IMR-90 (cell line): ENCODE measurements at regions not wholly inside any gene's neighbourhood (a gene's known extent, or its start where the extent isn't known, plus 50 kb on each side); places are given as distances from the start of the nearest gene placed in this dataset.

ENCODE experiments used
- ATAC-seq: fragments of 200-7000 bp; cut with Tn5 transposase; 2 replicates; pipeline ENCODE4 v1.9.1; 2020; ENCODE audit warnings: low read depth, mild to moderate bottlenecking, moderate library complexity
- BruUV-seq: library from RNA; stranded (reverse); fragments of 400-500 nt; replicated peaks from 2 replicates; lab custom pipeline; 2021; lab: Mats Ljungman, UMichigan
- CTCF ChIA-PET: fragments of 300-600 bp; formaldehyde crosslinking; extraction: SDS; loops from one replicate; lab custom pipeline; 2021; ENCODE audit warnings: antibody characterized with exemption; lab: Yijun Ruan, JAX
- POLR2A ChIA-PET: fragments of 300-600 bp; sonication (Branson Sonifier 250); formaldehyde crosslinking; loops from one replicate; lab custom pipeline; 2022; ENCODE audit warnings: antibody characterized with exemption; ENCODE audit not compliant: unreplicated experiment; lab: Charles Lee
- DNase-seq: peaks from one replicate; pipeline ENCODE4 v3.0.0; 2013
- H2AFZ ChIP-seq: replicated peaks from 2 replicates; pipeline ENCODE3; 2013; ENCODE audit warnings: low read length, mild to moderate bottlenecking; ENCODE audit not compliant: poor library complexity
- H2AK5ac ChIP-seq: 2 replicates; pipeline ENCODE4 v1.6.1; 2013; ENCODE audit warnings: low read depth, low read length, inconsistent platforms
- H2AK9ac ChIP-seq: replicated peaks from 2 replicates; pipeline ENCODE3; 2013; ENCODE audit warnings: mild to moderate bottlenecking, low read depth, low read length, moderate library complexity; ENCODE audit not compliant: poor library complexity
- H2BK120ac ChIP-seq: 2 replicates; pipeline ENCODE4 v1.6.1; 2013; ENCODE audit warnings: low read depth, low read length, inconsistent platforms
- H2BK15ac ChIP-seq: 3 replicates; pipeline ENCODE4 v1.6.1; 2013; ENCODE audit warnings: low read depth, low read length, inconsistent platforms
- H2BK20ac ChIP-seq: 2 replicates; pipeline ENCODE4 v1.6.1; 2013; ENCODE audit warnings: low read depth, mild to moderate bottlenecking, inconsistent platforms, low read length, moderate library complexity
- H2BK5ac ChIP-seq: 2 replicates; pipeline ENCODE4 v1.6.1; 2013; ENCODE audit warnings: mild to moderate bottlenecking, low read depth, low read length, inconsistent platforms; ENCODE audit not compliant: poor library complexity, severe bottlenecking
- H3K14ac ChIP-seq: replicated peaks from 2 replicates; pipeline ENCODE4 v1.6.1; 2013; ENCODE audit warnings: low read depth, low read length, inconsistent platforms
- H3K18ac ChIP-seq: 2 replicates; pipeline ENCODE4 v1.6.1; 2013; ENCODE audit warnings: low read depth, low read length, control low read depth
- H3K23ac ChIP-seq: 2 replicates; pipeline ENCODE4 v1.6.1; 2013; ENCODE audit warnings: low read depth, low read length, inconsistent platforms
- H3K27ac ChIP-seq: 2 replicates; pipeline ENCODE4 v1.5.1; 2013; ENCODE audit warnings: mild to moderate bottlenecking, control low read depth, low read length; ENCODE audit not compliant: insufficient read depth
- H3K27me3 ChIP-seq: 2 replicates; pipeline ENCODE4 v1.6.1; 2013; ENCODE audit warnings: low read length; ENCODE audit not compliant: control insufficient read depth, insufficient read depth
- H3K36me3 ChIP-seq: 2 replicates; pipeline ENCODE4 v1.6.1; 2013; ENCODE audit warnings: low read length, mixed read lengths; ENCODE audit not compliant: control insufficient read depth, insufficient read depth
- H3K4ac ChIP-seq: 2 replicates; pipeline ENCODE4 v1.6.1; 2013; ENCODE audit warnings: low read depth, low read length, inconsistent platforms
- H3K4me1 ChIP-seq: 2 replicates; pipeline ENCODE4 v1.6.1; 2013; ENCODE audit warnings: low read length, mixed read lengths; ENCODE audit not compliant: control insufficient read depth, insufficient read depth
- H3K4me2 ChIP-seq: 2 replicates; pipeline ENCODE4 v1.6.1; 2013; ENCODE audit warnings: low read depth, mild to moderate bottlenecking, control low read depth, low read length, moderate library complexity
- H3K4me3 ChIP-seq: 2 replicates; pipeline ENCODE4 v1.5.1; 2013; ENCODE audit warnings: low read depth, mild to moderate bottlenecking, control low read depth, low read length, moderate library complexity; ENCODE audit not compliant: insufficient read depth
- H3K56ac ChIP-seq: 2 replicates; pipeline ENCODE4 v1.6.1; 2013; ENCODE audit warnings: low read length, inconsistent platforms; ENCODE audit not compliant: insufficient read depth; ENCODE audit errors: extremely low read depth
- H3K79me1 ChIP-seq, 2 experiments: 2 replicates each; pipeline ENCODE4 v1.6.1; 2013; ENCODE audit warnings: low read length in 2 of 2, inconsistent platforms in 1 of 2, low read depth in 1 of 2
- H3K9ac ChIP-seq: 2 replicates; pipeline ENCODE4 v1.6.1; 2013; ENCODE audit warnings: low read depth, low read length, control low read depth
- H3K9me1 ChIP-seq: 2 replicates; pipeline ENCODE4 v1.6.1; 2013; ENCODE audit warnings: low read length, inconsistent platforms; ENCODE audit not compliant: insufficient read depth
- H3K9me3 ChIP-seq: 2 replicates; pipeline ENCODE4 v1.6.1; 2013; ENCODE audit warnings: low read length; ENCODE audit not compliant: control insufficient read depth, insufficient read depth
- H4K20me1 ChIP-seq: 2 replicates; pipeline ENCODE4 v1.6.1; 2013; ENCODE audit warnings: low read length, inconsistent platforms; ENCODE audit not compliant: insufficient read depth
- H4K5ac ChIP-seq: 2 replicates; pipeline ENCODE4 v1.6.1; 2013; ENCODE audit warnings: mild to moderate bottlenecking, low read depth, low read length, control low read depth
- H4K8ac ChIP-seq, 2 experiments: 2 replicates each; pipeline ENCODE4 v1.6.1; 2013; ENCODE audit warnings: low read depth in 2 of 2, low read length in 2 of 2, control low read depth in 1 of 2, inconsistent platforms in 1 of 2
- H4K91ac ChIP-seq: 2 replicates; pipeline ENCODE4 v1.6.1; 2013; ENCODE audit warnings: low read depth, low read length, inconsistent platforms; ENCODE audit not compliant: insufficient read depth
- BHLHE40 ChIP-seq: fragments of 150-350 bp; IDR thresholded peaks from 2 replicates; pipeline ENCODE4 v1.6.1; 2016; ENCODE audit warnings: mild to moderate bottlenecking, low read depth, low read length
- CEBPB ChIP-seq: IDR thresholded peaks from 2 replicates; pipeline ENCODE4 v1.6.1; 2012; ENCODE audit warnings: low read depth, low read length, improper control_type of control experiment
- CHD1 ChIP-seq: IDR thresholded peaks from 2 replicates; pipeline ENCODE4 v1.6.1; 2012; ENCODE audit warnings: low read depth, low read length, improper control_type of control experiment
- FOS ChIP-seq: fragments of 150-350 bp; IDR thresholded peaks from 2 replicates; pipeline ENCODE4 v1.6.1; 2016; ENCODE audit warnings: low read depth, low read length
- MAFK ChIP-seq: IDR thresholded peaks from 2 replicates; pipeline ENCODE4 v1.6.1; 2012; ENCODE audit warnings: low read depth, low read length, improper control_type of control experiment
- MAZ ChIP-seq: IDR thresholded peaks from 2 replicates; pipeline ENCODE4 v1.6.1; 2012; ENCODE audit warnings: low read depth, mild to moderate bottlenecking, low read length, improper control_type of control experiment, moderate library complexity, borderline replicate concordance
- MXI1 ChIP-seq: IDR thresholded peaks from 2 replicates; pipeline ENCODE4 v1.6.1; 2012; ENCODE audit warnings: low read depth, mild to moderate bottlenecking, low read length, moderate library complexity, borderline replicate concordance
- NFE2L2 ChIP-seq: fragments of 150-350 bp; IDR thresholded peaks from 2 replicates; pipeline ENCODE4 v1.6.1; 2016; ENCODE audit warnings: low read depth, mild to moderate bottlenecking, low read length
- POLR2A ChIP-seq: IDR thresholded peaks from 2 replicates; pipeline ENCODE4 v1.6.1; 2012; ENCODE audit warnings: mild to moderate bottlenecking, low read depth, low read length
- RAD21 ChIP-seq: IDR thresholded peaks from 2 replicates; pipeline ENCODE4 v1.6.1; 2012; ENCODE audit warnings: low read length, improper control_type of control experiment
- RCOR1 ChIP-seq: IDR thresholded peaks from 2 replicates; pipeline ENCODE4 v1.6.1; 2012; ENCODE audit warnings: mild to moderate bottlenecking, low read length, improper control_type of control experiment; ENCODE audit not compliant: insufficient replicate concordance
- RFX5 ChIP-seq: IDR thresholded peaks from 2 replicates; pipeline ENCODE4 v1.8.0; 2012; ENCODE audit warnings: low read depth, mild to moderate bottlenecking, low read length, moderate library complexity
- SMC3 ChIP-seq: fragments of 150-350 bp; IDR thresholded peaks from 2 replicates; pipeline ENCODE4 v1.6.1; 2016; ENCODE audit warnings: low read depth, mild to moderate bottlenecking, antibody characterized with exemption, low read length, moderate library complexity
- dilution Hi-C: fragments of 300-500 bp; cut with HindIII; formaldehyde crosslinking; loops from one replicate; pipeline ENCODE4 v1.14.3; 2018; ENCODE audit warnings: low sequenced_read_pairs; ENCODE audit not compliant: unreplicated experiment
- in situ Hi-C: fragments of 300-500 bp; cut with MboI; formaldehyde crosslinking; loops from 3 replicates; pipeline ENCODE4 v1.14.3; 2019; ENCODE audit warnings: low sequenced_read_pairs, inconsistent platforms, mixed read lengths
- intact Hi-C: fragments of 100-400 bp; cut with micrococcal nuclease; formaldehyde crosslinking; loops from 2 replicates; pipeline ENCODE4 v1.10.0; 2022
- TF ChIP-seq, protein P1 (sequence below): fragments of 150-350 bp; IDR thresholded peaks from 2 replicates; pipeline ENCODE4 v1.6.1; 2017; ENCODE audit warnings: mild to moderate bottlenecking, antibody characterized with exemption, low read length, low read depth
- TF ChIP-seq, protein P2 (sequence below): fragments of 150-350 bp; IDR thresholded peaks from 2 replicates; pipeline ENCODE4 v1.6.1; 2016; ENCODE audit warnings: low read depth, mild to moderate bottlenecking, low read length, moderate library complexity, borderline replicate concordance
- TF ChIP-seq, protein P3 (sequence below): conservative IDR thresholded peaks from 2 replicates; pipeline ENCODE4 v1.5.1; 2012; ENCODE audit warnings: mild to moderate bottlenecking, low read depth, low read length, improper control_type of control experiment

DNA sequence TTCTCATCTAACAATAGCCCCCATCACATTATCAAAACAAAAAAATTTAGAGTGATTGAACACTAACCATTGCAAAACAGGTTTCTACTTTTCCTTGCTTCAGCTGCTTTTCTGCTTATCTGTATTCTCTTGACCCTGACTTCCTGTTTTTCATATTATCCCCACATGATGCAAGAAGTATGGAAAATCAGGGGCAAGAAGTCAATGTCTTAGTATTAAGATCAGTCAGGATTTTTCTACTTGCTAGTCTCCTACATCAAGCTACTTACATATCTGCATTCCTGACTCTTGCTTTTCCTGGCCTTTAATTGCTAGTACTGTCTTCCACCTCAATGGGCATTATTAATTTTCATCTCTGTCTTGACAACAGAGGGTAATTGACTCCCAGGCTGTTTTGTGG lies 300.2 kb downstream of the OTOL1 start:
- Histone ChIP-seq H3K4me1 (no peaks in the 10 kb centered on the region), H3K4me2 (no peak overlapping the region), H3K9ac (no peak overlapping the region), H2AK5ac (no peak overlapping the region), H3K4me3 (no peak overlapping the region), H3K79me1 (no peaks in the 10 kb centered on the region), H4K5ac (no peak overlapping the region), H3K56ac (no peak overlapping the region), H3K36me3 (no peaks in the 10 kb centered on the region), H4K20me1 (no peaks in the 10 kb centered on the region), H3K27ac (no peak overlapping the region), H3K18ac (no peak overlapping the region), H4K91ac (no peak overlapping the region), H3K9me3 (peaks cover 5% of the 10 kb centered on the region; the same call in 1 of the 2 replicates), H3K4ac (no peak overlapping the region), H3K14ac (no peak overlapping the region), H4K8ac (no peak overlapping the region), H3K9me1 (no peaks in the 10 kb centered on the region), H2BK5ac (no peak overlapping the region), H2AK9ac (no peak overlapping the region), H2BK15ac (no peak overlapping the region), H2BK120ac (no peak overlapping the region), H2AFZ (no peak overlapping the region), H3K27me3 (no peaks in the 10 kb centered on the region), H3K23ac (no peak overlapping the region), H2BK20ac (no peak overlapping the region)
- no TSS peak for BruUV-seq
- DNase-seq (no peak), ATAC-seq (no peak)
- intact Hi-C loops: no loop called here
- TF ChIP-seq FOS (no peak), MAZ (no peak), MXI1 (no peak), CHD1 (no peak), RCOR1 (no peak), SMC3 (no peak), BHLHE40 (no peak), RAD21 (no peak), CEBPB (no peak), RFX5 (no peak), MAFK (no peak), POLR2A (no peak), NFE2L2 (no peak)
- TF ChIP-seq, protein P1, sequence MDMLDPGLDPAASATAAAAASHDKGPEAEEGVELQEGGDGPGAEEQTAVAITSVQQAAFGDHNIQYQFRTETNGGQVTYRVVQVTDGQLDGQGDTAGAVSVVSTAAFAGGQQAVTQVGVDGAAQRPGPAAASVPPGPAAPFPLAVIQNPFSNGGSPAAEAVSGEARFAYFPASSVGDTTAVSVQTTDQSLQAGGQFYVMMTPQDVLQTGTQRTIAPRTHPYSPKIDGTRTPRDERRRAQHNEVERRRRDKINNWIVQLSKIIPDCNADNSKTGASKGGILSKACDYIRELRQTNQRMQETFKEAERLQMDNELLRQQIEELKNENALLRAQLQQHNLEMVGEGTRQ: no peak
- TF ChIP-seq, protein P2, sequence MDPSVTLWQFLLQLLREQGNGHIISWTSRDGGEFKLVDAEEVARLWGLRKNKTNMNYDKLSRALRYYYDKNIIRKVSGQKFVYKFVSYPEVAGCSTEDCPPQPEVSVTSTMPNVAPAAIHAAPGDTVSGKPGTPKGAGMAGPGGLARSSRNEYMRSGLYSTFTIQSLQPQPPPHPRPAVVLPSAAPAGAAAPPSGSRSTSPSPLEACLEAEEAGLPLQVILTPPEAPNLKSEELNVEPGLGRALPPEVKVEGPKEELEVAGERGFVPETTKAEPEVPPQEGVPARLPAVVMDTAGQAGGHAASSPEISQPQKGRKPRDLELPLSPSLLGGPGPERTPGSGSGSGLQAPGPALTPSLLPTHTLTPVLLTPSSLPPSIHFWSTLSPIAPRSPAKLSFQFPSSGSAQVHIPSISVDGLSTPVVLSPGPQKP: no peak
- TF ChIP-seq, protein P3, sequence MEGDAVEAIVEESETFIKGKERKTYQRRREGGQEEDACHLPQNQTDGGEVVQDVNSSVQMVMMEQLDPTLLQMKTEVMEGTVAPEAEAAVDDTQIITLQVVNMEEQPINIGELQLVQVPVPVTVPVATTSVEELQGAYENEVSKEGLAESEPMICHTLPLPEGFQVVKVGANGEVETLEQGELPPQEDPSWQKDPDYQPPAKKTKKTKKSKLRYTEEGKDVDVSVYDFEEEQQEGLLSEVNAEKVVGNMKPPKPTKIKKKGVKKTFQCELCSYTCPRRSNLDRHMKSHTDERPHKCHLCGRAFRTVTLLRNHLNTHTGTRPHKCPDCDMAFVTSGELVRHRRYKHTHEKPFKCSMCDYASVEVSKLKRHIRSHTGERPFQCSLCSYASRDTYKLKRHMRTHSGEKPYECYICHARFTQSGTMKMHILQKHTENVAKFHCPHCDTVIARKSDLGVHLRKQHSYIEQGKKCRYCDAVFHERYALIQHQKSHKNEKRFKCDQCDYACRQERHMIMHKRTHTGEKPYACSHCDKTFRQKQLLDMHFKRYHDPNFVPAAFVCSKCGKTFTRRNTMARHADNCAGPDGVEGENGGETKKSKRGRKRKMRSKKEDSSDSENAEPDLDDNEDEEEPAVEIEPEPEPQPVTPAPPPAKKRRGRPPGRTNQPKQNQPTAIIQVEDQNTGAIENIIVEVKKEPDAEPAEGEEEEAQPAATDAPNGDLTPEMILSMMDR: no peak
- ChIA-PET CTCF (no interaction called here), POLR2A (no interaction called here)
- dilution Hi-C loops: no loop called here
- in situ Hi-C loops: no loop called here
